ENCODE measurements at regions not wholly inside any gene's neighbourhood (a gene's known extent, or its start where the extent isn't known, plus 50 kb on each side); places are given as distances from the start of the nearest gene placed in this dataset.

DNA sequence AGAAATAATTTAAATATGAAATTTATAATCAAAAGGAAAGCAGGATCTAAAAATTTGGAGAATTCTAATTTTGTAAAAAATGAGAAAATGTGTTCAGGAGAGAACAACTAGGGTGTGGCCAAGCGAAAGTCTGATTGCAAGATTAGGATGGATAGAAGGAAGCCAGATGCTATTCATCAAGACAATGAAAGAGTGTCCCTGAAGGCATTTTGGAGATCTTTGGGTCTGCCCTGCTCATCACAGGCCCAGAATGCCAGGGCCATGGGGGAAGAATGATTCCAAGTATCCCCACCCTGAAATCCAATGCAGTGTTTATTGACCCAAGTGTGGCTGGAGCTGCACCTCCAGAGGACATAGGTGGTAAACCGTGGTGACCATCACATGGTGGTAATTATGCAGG, 724.0 kb upstream of the FZD8 start:
- H3K27me3 ChIP-seq = no peaks in the 10 kb centered on the region
- H3K4me1 ChIP-seq = no peaks in the 10 kb centered on the region
- TF ChIP-seq, protein P1, sequence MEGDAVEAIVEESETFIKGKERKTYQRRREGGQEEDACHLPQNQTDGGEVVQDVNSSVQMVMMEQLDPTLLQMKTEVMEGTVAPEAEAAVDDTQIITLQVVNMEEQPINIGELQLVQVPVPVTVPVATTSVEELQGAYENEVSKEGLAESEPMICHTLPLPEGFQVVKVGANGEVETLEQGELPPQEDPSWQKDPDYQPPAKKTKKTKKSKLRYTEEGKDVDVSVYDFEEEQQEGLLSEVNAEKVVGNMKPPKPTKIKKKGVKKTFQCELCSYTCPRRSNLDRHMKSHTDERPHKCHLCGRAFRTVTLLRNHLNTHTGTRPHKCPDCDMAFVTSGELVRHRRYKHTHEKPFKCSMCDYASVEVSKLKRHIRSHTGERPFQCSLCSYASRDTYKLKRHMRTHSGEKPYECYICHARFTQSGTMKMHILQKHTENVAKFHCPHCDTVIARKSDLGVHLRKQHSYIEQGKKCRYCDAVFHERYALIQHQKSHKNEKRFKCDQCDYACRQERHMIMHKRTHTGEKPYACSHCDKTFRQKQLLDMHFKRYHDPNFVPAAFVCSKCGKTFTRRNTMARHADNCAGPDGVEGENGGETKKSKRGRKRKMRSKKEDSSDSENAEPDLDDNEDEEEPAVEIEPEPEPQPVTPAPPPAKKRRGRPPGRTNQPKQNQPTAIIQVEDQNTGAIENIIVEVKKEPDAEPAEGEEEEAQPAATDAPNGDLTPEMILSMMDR (IDR thresholded peaks at IDR 0.05) = no peak
- no peak for TF ChIP-seq POLR2A (IDR thresholded peaks at IDR 0.05)
- no peaks in the 10 kb centered on the region for H3K36me3 ChIP-seq (ENCODE audit: low read depth, missing control alignments)
- intact Hi-C loops (cut with DNase I; ENCODE audit: low total_unique reads) = no loop called here
- WGBS, 2 donors = 93 to 99% methylated on average over 2 of the region's 2 CpGs
- DNase-seq = no peak
- no peak overlapping the region for H3K4me3 ChIP-seq
- H3K27ac ChIP-seq = no peak overlapping the region
- no peaks in the 10 kb centered on the region for H3K9me3 ChIP-seq

DNA sequence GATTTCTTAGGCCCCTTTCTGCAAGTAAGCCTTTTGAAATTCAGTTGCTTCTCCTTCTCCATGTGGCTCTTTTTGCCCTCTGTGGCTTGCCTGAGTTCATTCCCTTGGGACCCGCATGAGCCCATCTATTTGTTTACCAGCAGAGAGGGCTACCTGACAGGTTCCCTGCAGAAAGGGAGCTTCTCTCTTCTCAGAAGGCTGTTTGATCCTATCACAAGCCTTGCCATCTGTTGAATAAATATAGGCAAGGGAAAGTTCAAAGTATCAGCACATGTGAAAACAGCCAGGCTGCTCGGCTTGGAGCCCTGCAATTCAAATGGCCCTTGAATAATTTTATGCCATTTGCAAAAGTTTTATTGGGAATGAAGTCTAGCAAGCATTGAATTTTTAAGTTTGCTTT, 720.2 kb upstream of the FZD8 start:
- TF ChIP-seq POLR2A (IDR thresholded peaks at IDR 0.05) = no peak
- TF ChIP-seq, protein P1 (IDR thresholded peaks at IDR 0.05) = no peak
- Histone ChIP-seq H3K27me3 (no peaks in the 10 kb centered on the region), H3K9me3 (no peaks in the 10 kb centered on the region), H3K27ac (no peak overlapping the region), H3K36me3 (ENCODE audit: low read depth, missing control alignments) (no peaks in the 10 kb centered on the region), H3K4me1 (no peaks in the 10 kb centered on the region), H3K4me3 (no peak overlapping the region)
- DNase-seq = no peak
- 72 to 78% methylated on average over 2 of the region's 2 CpGs for WGBS, 2 donors
- intact Hi-C loops (cut with DNase I; ENCODE audit: low total_unique reads) = no loop called here

DNA sequence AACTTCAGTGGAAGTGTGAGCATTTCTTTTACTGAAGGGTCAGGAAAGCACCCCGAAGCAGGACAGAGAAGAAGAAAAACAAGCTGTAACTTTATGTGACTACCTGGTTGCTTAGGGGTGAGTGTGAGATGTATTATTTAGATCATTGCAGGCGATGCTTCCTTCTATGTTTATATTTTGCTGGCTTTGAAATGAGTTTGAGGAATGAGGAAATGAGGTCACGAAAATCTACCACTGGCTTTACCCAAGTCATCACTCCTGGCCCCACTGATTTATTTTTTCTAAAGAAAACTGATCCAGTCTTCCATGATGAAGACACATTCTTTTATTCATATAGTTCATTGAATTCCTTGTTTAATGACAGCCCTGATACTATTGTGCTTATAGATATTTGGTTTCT, 716.6 kb upstream of the FZD8 start:
- Histone ChIP-seq H3K27me3 (no peaks in the 10 kb centered on the region), H3K36me3 (ENCODE audit: low read depth, missing control alignments) (no peaks in the 10 kb centered on the region), H3K4me3 (no peak overlapping the region), H3K9me3 (no peaks in the 10 kb centered on the region), H3K4me1 (no peaks in the 10 kb centered on the region), H3K27ac (no peak overlapping the region)
- no peak for TF ChIP-seq POLR2A (IDR thresholded peaks at IDR 0.05)
- TF ChIP-seq, protein P1 (IDR thresholded peaks at IDR 0.05) = no peak
- 60 to 84% methylated on average over 3 of the region's 3 CpGs for WGBS, 2 donors
- intact Hi-C loops (cut with DNase I; ENCODE audit: low total_unique reads) = no loop called here
- no peak for DNase-seq

- no peak overlapping the region for H3K27ac ChIP-seq
- H3K4me3 ChIP-seq = no peak overlapping the region
- H3K4me1 ChIP-seq = no peaks in the 10 kb centered on the region
- no peaks in the 10 kb centered on the region for H3K36me3 ChIP-seq (ENCODE audit: low read depth, missing control alignments)
- DNase-seq = no peak
- intact Hi-C loops (cut with DNase I; ENCODE audit: low total_unique reads) = no loop called here
- no peaks in the 10 kb centered on the region for H3K9me3 ChIP-seq
- WGBS, 2 donors = 88 to 95% methylated on average over 2 of the region's 2 CpGs
- no peak for TF ChIP-seq POLR2A (IDR thresholded peaks at IDR 0.05)
- TF ChIP-seq, protein P1 (IDR thresholded peaks at IDR 0.05) = no peak
- no peaks in the 10 kb centered on the region for H3K27me3 ChIP-seq
Measured at GRCh38 chr10:36354633-36355032, 712.5 kb upstream of the FZD8 start.

- H3K27ac ChIP-seq = no peak overlapping the region
- WGBS, 2 donors = 74 to 80% methylated on average over 2 of the region's 2 CpGs
- H3K4me3 ChIP-seq = no peak overlapping the region
- intact Hi-C loops (cut with DNase I; ENCODE audit: low total_unique reads) = no loop called here
- no peak for DNase-seq
- no peaks in the 10 kb centered on the region for H3K27me3 ChIP-seq
- no peaks in the 10 kb centered on the region for H3K4me1 ChIP-seq
- H3K9me3 ChIP-seq = no peaks in the 10 kb centered on the region
- no peaks in the 10 kb centered on the region for H3K36me3 ChIP-seq (ENCODE audit: low read depth, missing control alignments)
- TF ChIP-seq POLR2A (IDR thresholded peaks at IDR 0.05) = no peak
- TF ChIP-seq, protein P1 (IDR thresholded peaks at IDR 0.05) = no peak
Measured at GRCh38 chr10:36351159-36351558, 709.1 kb upstream of the FZD8 start.
